ENCODE measurements at regions not wholly inside any gene's neighbourhood (a gene's known extent, or its start where the extent isn't known, plus 50 kb on each side); places are given as distances from the start of the nearest gene placed in this dataset.

DNA sequence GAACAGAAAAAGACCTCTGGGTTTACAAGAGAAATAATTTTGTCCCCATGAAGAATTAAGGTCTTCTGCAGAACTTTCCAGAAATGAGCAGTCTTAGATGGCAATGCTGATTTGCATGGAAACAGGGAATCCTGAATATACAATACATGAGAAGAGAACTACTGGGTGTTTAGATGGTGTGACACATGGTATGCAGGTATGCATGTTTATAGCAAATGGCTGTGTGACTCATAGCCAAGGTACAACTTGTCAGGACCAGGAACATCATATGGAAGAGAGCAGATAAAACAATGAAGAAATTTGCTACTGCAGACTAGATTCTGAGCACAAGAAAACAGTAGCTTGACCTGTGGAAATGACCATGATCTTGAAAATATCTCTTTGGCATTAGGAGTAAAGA, 907.8 kb downstream of the GATA3 start:
- no peak for DNase-seq (ENCODE audit: low read depth in 2 of 2)

DNA sequence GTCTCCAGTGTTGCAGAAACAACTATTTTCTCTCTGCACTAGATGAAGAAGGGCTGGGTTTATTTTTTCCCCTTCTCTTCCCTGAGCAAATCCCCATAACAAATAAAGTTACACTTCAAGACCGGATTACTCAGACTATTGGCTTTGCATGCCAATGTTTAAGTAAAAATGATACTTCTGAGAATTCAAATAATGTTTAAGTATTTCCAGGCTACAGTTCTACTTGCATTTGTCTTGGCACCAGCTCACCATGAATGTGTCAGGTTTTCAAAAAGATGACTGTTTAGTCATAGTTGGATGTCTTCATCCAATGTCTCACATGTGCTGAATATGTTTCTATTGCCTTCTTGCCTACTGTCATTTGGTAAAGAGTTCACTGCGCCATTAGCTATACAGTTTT, 912.6 kb downstream of the GATA3 start:
- no peak for DNase-seq (ENCODE audit: low read depth in 2 of 2)

DNA sequence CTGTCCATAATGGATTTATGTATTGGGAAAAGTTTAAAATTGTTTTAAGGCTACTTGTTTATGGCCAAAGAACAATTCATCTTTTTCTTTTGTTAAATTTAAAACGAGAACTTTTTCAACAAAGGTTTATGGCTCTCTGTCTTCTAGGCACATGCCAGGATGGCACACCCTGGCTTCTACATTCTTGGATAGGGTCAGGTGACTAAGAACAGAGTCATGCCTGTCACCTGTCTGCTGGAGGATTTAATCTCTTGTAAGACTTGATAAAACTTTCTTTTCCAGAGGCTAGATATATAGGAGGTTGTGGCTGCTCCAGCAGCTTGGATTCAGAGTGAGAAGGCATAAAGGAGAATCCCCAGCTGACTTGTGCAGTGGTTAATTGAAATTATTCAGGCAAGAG, 915.4 kb downstream of the GATA3 start:
- DNase-seq (ENCODE audit: low read depth in 2 of 2): no peak

DNA sequence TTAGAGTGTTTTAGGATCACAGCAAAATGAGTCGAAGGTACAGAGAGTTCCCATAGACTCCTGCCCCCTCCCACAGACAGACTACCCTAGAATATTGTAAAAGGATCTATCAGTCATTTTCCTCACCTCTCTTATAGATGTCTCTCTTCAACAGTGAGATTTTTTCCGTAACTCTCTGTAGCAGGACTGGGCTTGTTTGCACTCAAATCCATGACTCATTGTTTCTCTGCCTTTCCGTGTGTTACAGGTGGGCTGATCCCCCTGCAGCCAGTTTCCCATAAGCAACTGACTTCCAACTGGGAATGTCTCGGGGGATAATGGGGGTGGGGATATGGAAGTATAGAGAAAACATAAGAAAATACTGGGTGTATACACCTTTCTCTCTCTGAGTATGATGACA, 921.0 kb downstream of the GATA3 start:
- no peak for DNase-seq (ENCODE audit: low read depth in 2 of 2)

DNA sequence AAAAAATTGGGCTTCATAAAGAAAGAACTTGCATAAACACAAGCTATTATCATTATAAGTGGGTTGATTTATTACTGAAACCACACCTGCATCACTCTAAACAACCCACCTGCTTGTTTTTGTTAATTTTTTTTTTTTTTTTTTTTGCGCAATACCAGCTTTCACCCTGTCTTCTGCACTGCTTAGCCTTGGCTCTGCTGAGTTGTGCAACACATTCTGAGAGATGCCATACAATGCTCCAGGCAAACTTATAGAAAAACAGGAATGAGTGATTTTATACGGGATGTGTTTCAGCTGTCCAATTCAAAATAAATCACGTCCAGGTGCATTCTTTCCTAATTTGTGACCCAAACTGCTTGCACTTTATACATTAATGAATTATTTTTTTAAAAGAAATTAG, 923.6 kb downstream of the GATA3 start:
- no peak for DNase-seq (ENCODE audit: low read depth in 2 of 2)

DNA sequence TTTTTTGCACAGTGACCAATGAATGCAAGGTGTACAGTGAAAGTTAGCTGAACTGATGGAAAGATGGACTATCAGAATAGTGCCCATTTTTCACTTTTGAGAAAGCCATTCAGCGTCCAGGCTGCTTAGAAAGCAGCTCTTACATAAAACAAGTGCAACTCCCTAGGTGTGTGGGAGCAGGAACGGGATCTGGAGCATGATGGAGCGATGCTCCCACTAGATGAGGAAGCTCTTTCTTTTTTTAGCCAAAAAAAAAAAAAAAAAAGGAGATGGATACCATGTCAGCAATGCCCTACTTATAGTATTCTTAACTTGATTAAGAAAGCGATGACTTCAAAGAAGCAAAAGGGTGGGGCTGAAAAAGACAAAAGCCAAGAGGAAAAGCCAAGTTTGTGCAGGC, 925.5 kb downstream of the GATA3 start:
- DNase-seq (ENCODE audit: low read depth in 2 of 2): no peak

DNA sequence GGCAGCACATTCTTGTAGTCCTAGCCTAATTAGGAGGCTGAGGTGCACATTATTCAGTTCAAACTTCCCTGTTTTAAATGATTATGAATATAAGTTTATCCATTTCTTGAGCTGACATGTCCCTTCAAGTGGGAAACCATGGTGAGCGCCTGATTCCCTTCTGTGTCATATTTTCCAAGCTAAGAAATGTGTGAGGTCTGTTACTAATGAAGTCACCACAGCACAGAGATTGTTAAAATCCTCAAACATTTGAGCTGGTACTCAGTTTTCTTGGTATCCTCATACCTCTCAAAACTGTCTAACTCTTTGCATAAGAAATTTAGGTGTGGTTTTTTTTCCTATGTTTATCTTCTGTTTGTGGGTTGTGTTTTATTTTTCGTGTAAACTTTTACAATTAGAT, 926.8 kb downstream of the GATA3 start:
- no peak for DNase-seq (ENCODE audit: low read depth in 2 of 2)

DNA sequence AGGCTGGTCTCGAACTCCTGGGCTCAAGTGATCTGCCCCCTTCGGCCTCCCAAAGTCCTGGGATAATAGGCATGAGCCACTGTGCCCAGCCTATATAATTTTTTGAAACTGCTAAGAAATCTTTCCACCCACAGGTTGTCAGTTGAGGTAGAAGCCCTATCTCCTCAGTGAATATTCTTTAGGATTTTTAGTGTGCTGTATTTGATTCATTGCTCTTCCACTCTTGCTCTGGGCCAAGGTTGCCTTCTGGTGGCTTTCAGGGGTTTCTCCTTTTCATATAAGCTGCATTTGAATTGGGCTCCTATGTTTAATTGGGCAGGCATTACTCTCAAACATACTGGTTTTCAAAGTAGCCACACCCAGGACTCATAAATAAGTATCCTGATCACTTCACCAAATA, 931.2 kb downstream of the GATA3 start:
- DNase-seq (ENCODE audit: low read depth in 2 of 2): no peak

DNA sequence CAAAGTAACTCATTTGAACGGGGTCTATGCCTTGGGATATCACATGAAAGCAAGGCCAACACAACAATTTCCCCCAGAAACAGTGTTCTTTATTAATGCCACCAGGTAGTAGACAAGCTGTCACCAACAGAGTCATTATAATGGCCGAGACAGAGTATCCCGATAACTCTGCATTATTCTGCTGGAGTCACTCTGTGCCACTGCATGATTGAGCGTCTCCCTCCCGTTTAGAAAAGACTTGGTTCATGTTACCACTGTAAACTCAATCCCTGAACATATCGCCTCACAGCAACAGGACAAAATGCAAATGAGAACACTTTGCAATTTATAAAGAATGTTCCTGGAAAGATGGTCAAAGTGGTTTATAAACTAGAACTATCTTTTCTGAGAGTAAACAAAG, 932.5 kb downstream of the GATA3 start:
- no peak for DNase-seq (ENCODE audit: low read depth in 2 of 2)

DNA sequence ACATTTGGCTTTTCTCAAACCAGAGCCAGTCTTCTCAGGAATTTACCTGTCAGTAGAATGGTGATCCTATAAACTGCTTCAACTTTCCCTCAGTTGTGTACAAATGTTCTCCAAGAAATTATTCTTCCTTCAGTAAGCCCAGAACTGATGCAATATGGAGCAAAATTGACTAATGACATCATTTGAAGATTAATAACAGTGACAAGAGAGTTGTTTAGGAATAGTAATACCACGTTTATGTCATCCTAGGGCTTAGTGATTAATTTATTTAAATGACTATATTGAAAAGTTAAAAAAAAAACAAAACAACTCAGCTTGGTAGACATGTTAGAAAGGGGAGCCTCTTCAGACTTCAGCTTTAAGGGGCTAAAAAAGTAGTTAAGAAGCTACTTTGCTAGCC, 933.2 kb downstream of the GATA3 start:
- no peak for DNase-seq (ENCODE audit: low read depth in 2 of 2)

DNA sequence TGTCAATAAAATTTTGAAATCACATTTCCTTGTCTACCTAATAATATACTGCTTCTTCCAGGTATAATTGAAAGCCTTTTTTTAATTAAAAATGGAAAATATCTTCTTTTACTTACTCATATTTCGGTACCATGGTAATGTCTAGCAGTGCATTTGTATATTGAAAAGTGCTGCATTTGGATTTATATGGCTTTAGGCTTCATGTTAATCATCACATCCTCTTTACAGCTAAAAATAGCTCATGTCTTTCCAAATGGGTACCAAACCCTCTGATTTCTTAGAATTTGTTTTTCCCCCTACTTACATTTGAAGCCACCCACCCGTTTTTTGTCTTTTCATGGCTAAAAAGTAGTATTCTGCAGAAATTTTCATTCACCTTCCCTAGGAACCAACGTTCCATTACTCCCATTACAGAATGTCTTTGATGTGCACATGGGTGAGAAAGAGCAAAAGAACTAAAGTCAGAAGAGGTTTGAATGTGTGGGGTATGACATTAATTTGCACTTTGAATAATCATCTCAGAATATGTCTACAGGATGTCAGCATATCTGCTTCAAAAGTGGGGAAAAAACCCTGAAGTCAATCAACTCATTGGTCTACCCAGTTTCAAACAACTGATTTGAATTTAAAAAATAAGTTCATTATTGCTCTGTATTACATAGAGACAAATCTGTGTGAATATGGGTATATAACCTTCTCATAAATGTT, 935.9 kb downstream of the GATA3 start:
- DNase-seq (ENCODE audit: low read depth in 2 of 2): no peak

DNA sequence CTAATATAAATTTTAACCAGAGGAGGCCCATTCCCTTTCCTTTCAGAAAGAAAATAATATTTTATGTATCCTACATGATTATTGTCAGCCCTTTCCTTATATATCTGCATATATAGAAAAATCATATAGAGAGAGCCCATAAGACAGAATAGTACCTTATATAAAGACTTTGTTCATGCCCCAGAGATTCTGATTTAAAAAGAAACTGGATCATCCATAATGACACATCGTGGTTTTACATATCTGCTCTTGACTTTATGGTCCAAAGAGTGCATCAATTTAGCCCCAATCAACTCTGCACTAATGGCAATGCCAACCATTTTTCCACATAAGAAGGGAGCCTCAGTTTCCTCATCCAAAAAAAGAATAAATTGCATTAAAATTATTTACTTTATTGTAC, 937.5 kb downstream of the GATA3 start:
- DNase-seq (ENCODE audit: low read depth in 2 of 2): no peak

DNA sequence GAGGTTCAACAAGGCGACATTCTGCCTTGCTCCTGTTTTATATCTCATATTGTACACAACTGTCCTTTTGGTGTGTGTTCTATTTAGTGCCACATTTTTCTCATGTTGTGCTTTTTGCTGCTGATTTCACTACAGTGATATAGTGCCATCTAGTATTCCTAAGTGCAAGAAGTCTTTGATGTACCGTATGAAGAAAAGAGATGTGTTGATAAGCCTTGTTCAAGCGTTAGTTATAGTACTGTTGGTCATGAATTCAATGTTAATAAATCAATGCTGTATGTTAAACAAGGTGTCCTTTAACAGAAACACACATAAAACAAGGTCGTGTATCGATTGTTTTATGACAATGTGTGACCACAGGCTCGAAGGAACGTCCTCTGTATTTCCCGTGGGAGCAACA, 939.4 kb downstream of the GATA3 start:
- no peak for DNase-seq (ENCODE audit: low read depth in 2 of 2)

DNA sequence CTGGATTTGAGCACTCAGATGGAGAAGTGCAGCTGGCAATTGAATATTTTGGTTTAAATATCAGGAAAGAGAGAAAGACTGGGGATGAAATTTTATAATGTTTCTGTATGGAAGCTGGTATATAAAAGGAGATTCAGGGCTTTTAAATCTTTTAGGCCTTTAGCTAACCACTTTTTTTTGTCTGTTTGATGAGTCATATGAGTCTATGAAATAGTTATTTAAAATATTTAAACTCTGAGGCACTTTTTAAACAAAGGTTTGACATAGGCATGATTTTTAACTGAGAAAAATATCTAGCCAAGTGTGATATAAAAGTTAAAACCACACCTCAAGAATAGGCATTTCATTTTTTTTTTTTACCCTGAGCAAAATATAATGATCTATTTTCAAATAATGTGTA, 944.3 kb downstream of the GATA3 start:
- no peak for DNase-seq (ENCODE audit: low read depth in 2 of 2)

DNA sequence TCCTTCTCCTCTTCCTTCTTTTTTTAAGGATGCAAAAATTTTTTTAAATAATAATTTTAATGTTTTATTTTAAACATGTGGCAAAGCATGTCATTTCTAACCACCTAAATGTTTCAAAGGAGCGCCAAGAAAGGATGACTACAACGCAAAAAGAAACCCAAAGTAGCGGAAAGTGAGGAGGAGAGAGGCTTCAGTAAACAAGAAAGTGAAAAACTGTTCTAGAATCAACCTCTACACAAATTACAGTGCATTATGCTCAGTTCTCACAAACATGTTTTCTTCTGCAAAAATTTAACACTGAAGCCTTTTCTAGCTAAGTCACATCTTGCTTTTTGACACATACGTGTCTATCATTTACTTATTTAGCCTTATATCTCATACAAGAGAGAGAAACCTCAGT, 948.6 kb downstream of the GATA3 start:
- DNase-seq (ENCODE audit: low read depth in 2 of 2): no peak

DNA sequence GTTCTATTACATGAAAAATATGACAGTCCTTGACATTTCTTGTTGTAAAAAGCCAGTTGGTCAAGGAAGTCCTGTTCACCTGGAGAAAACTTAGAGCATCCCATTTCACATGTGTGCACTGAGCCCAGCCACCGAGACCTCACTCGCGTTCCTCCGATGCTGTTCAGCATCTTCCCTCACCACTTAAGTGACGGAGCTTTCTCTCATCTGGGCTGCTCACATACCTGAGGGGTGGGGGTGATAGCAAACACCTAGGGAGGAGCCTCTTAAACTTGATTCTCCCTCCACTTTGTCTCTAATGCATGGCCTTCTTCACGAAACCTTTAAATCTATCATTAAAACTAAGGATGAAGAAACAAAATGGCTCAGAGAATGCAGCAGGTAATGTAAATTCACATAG, 950.2 kb downstream of the GATA3 start:
- DNase-seq (ENCODE audit: low read depth in 2 of 2): no peak

DNA sequence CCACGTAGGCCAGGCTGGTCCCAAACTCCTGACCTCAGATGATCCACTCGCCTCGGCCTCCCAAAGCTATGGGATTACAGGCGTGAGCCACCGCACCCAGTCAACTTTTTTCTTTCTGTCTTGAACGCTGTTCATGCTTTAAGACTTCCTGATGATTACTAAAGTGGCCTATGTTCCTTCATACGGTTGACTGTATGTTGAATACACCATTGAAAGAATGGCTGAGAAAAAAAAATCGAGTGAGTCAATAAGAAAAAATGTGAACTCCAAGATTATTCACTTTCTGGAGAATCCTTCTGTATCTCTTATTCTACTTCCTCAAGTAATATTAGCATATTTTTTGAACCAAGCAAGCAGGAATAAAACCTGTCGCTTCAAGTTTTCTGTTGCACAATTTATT, 955.0 kb downstream of the GATA3 start:
- no peak for DNase-seq (ENCODE audit: low read depth in 2 of 2)

DNA sequence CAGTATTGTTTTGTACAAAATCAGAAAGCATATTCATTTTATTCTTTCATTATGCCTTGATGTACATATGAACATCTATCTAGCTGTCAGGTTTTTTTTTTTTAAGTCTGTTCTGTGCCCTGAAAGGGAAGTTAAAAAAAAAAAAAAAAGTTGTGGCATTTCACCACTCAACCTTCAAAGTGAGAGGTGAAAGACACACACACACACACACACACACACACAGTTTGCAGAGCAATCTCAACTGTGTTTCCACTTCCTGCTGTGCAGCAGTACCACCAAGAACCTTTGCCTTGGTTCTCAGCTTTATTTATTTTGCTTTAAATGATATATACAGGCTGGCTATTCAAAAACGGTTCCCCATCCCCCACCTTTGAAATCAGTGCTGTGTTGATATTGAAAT, 955.6 kb downstream of the GATA3 start:
- no peak for DNase-seq (ENCODE audit: low read depth in 2 of 2)

DNA sequence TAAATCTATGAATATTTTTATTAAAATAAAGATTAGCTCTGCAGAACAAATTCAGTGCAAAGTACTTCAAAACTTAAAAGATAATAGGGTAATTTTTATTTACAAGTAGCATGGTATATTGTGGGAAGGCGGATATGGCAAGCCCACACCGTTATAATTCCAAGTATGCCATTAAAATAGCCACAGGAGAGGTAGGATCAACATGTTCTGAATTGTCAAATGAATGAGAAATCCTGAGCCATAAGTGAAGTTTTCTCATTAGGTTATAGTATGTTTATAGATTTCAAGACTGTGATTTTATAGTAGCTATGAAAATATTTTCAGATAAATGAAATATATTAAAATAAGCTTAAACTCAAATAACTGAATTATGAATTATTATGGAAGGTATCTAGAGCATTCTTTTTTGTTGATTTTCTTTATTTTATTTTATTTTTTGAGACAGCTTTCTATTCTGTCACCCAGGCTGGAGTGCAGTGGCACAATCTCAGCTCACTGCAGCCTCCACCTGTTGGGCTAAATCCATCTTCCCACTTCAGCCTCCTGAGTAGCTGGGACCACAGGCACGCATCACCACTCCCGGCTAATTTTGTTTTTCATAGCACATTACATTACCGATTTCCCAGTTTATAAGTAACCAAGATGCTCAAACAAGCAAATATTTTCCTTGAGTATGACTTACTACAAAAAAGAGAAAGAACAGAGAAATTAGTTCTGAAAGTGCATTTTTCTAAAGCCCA, 956.6 kb downstream of the GATA3 start:
- DNase-seq (ENCODE audit: low read depth in 2 of 2): no peak

DNA sequence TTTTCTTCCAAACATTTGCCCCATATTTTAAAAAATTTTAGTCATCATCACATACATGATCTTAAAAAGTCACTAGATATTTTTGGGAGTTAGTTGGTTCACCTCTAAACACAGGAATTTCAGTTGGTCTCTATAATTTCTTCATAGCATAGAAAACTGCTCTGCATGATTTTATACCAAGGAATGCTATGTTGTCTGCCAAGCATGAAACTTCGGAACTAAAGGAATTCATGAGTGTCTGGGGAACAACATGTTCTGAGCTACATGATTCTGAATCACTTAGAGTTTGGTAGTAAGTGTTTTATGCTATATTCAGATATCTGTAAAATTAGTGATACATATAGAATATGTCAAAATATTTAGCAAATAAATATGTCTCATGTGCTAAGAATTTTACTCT, 957.8 kb downstream of the GATA3 start:
- DNase-seq (ENCODE audit: low read depth in 2 of 2): no peak

DNA sequence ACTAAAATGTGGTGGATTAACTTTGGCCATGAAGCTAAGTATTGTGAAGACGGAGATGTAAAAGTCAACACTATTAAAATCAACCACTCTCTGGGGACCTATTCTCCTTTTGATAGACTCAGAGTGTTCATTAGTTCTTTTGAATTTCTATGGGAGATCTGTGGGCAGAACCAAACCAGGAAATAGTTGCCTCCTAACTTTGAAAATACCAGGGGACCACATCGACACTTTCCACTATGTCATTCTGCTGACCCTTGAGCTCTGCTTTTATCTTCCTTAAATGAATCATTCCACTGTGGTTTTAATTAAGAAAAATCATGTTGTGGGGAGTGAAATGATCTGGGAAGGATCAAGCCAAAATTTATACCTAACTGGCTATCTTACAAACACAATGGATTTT, 960.5 kb downstream of the GATA3 start:
- DNase-seq (ENCODE audit: low read depth in 2 of 2): no peak

DNA sequence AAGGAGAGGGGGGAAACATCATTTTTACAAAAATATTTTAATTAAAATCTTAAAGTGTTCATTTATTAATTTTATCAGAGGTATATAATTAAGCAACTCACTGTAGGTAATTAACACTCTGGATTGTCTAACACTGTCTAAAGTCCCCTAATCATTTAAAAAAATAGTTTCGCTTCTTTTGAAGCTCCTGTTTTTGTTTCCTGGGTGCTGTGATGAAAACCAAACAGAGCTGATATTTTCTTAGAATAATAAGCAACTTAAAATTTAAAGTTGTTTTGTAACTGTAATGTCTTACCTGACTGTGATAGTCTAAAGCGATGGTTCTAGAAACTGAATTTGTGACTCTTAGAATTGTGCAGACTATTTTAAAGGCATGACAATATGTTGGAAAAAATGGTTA, 961.0 kb downstream of the GATA3 start:
- DNase-seq (ENCODE audit: low read depth in 2 of 2): no peak

DNA sequence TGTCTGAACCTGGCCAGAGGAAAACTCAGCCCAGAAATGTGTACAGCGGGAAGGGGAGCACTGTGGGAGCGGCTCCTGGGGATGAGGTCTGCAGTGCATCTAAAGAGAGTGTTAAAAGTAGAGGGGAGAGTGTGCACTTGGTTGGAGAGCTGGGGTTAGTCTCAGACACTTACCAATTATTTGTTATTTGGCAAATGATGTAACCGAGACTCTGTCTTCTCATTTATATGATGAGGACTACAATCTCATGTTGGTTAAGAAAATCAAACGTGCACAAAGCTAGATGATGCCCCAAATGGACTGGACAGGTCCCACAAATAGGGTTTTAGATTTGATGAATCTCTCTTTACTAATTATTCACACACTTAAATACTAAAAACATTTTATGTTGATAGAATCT, 962.4 kb downstream of the GATA3 start:
- DNase-seq (ENCODE audit: low read depth in 2 of 2): no peak
